ENCODE measurements at regions not wholly inside any gene's neighbourhood (a gene's known extent, or its start where the extent isn't known, plus 50 kb on each side); places are given as distances from the start of the nearest gene placed in this dataset.

DNA sequence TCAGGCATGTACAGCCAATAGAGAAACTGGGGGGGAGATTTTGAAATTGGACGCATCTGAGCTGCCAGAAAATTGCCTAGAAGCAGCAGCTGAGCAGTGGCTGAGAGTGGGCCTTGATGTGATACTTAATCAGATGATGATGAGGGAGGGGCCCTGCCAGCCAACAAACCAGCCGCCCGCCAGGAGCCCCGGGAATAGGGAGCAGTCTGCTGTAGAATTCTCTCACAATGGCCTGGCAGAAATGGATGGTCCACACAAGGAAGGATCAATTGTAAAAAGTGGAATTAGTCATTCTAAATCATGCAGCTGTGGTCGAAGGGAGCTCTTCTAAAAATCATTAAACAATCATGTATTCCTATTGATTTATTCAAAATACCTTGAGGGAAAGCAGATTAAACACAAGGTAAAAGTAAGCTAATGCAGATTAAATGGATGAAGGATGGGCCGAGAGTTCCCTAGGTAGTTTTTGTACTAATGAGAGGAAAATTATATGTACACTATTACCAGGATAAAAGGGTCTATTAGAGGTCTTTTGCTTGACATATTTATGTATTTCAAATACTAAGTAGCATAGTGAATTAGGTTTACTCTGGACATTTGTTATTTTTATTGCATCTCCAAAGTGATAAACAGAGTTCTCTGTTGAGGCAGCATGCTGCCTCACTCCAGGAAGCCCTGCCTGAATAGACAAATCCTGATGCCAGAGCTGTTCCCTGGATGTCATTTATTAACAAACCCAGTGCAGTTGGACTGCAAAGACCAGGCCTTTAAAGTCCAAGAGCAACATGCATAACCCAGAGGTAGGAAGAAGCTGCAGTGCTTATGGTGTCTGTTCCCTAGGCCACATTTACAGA is 91.3 kb downstream of the NKX6-1 start:
- TF ChIP-seq, protein P1, sequence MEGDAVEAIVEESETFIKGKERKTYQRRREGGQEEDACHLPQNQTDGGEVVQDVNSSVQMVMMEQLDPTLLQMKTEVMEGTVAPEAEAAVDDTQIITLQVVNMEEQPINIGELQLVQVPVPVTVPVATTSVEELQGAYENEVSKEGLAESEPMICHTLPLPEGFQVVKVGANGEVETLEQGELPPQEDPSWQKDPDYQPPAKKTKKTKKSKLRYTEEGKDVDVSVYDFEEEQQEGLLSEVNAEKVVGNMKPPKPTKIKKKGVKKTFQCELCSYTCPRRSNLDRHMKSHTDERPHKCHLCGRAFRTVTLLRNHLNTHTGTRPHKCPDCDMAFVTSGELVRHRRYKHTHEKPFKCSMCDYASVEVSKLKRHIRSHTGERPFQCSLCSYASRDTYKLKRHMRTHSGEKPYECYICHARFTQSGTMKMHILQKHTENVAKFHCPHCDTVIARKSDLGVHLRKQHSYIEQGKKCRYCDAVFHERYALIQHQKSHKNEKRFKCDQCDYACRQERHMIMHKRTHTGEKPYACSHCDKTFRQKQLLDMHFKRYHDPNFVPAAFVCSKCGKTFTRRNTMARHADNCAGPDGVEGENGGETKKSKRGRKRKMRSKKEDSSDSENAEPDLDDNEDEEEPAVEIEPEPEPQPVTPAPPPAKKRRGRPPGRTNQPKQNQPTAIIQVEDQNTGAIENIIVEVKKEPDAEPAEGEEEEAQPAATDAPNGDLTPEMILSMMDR (IDR thresholded peaks at IDR 0.05; ENCODE audit: insufficient read depth, low read length, poor library complexity, severe bottlenecking), result no peak
- no peak for TF ChIP-seq EZH2phosphoT487 (conservative IDR thresholded peaks at IDR 0.05; ENCODE audit: low read length)

All from SU-DHL-6 (cell line).